HG03378 (cell line): ENCODE measurements at regions not wholly inside any gene's neighbourhood (a gene's known extent, or its start where the extent isn't known, plus 50 kb on each side); places are given as distances from the start of the nearest gene placed in this dataset.
"Not testable (repeated sequence)": the region's sequence is repeated elsewhere in the genome, so short reads cannot be mapped to it uniquely, and the experiment has no call there.

ENCODE experiments used
- ATAC-seq: cut with Tn5 transposase; IDR thresholded peaks from one replicate; pipeline ENCODE4 v1.9.1; 2021; ENCODE audit warnings: mild to moderate bottlenecking, moderate library complexity; ENCODE audit not compliant: unreplicated experiment

DNA sequence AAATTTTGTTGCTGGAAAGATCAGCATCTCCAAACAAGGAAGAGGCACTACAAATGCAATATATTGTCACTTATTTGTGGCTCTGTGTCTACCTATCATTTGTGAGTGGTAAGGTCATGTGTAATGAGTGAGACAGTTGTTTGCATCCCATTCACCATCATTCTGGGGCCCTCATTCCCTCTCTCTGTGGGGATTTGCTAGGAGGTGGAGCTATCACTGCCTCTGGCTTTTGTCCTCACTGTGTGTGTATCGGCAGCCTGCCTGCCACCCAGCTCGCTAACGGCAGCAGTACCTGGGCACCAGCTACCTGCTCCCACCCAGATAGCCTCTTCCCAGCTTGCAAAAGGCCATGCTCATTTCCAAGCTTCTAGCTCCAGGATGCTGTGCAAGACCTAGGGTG, 379.2 kb upstream of the ZFHX3 start:
- ATAC-seq: no peak

DNA sequence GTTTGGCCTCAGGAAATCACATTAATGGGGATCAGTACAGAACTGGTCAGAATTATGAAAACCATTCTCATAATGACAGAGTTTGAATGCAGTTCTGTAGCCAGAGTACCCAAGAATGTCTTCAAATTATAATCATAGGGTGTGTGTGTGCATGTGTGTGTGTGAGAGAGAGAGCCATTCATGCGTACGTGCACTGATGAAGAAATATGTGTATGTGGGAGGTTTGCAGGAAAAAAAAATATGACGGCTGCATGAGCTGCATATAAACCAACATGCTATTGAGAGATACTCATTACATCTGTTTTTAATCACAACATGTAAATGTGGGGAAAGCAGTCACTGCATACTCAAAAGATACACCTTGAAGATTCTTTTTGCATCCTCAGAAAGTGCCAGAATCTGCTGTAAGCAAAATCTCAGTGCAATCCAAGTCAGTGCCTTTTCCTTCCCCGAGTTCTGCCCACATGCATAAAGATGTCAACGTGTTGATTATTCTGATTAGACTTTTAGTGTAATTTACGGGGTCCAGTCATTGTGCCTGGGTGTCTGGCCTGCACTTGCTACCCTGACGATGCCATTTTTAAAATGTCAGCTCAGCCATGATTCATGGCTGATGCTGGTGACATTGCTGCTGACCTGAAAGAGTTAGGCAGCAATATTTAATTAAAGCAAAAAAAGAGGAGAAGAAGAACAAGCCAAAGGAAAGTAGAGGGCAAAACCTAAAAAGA, 378.7 kb upstream of the ZFHX3 start:
- ATAC-seq: no peak

DNA sequence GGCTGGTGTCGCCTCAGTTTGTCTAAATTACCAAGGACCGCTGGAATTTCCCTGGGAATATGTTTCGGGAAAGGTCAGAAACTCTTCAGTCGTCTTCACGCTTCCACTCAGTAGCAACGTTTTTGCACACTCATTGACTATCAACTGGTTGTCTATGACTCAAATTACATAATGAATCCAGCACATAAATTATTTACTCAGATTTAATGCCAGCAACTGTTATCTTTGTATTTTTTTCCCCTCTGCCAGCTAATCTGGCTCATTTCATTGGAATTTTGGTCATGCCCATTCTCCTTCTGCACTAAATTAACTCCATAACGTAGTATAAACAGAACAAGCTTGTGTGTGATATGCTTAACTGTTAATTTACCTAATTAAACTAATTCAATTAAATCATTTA, 372.7 kb upstream of the ZFHX3 start:
- ATAC-seq: no peak

DNA sequence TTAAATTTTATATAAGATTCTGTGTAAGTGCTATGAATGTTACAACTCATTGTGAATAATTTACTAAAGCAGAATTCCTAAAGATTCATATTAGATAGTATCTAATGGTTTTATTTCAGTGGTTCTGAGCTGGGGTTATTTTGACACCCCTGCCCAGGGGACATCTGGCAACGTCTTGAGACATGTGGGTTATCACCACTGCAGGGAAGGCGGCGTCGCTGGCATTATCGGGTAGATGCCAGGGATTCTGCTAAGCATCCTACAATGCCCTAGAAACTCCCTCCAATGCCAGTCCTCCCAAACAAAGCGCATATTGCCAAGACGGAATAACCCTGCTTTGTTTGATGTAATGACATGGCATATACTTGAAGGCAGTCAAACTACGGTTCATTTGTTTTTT, 372.3 kb upstream of the ZFHX3 start:
- no peak for ATAC-seq

DNA sequence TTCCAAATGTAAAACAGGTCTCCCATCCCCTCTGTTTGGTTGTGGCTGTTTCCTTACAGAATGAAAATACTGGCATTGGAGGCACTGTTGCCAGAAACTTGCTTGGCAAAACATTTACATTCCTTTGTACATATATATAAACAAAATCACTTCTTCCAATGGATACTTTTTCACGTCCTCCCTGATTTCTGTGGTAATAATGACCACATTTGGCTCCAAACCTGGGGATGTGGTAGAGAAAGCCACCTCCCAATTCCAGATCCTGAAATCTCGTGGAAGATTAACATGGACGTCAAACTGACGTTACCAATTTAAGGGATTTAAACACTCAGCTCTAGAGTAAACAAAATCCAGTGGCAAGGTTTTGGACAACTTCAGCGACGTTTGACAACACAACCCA, 370.8 kb upstream of the ZFHX3 start:
- no peak for ATAC-seq

DNA sequence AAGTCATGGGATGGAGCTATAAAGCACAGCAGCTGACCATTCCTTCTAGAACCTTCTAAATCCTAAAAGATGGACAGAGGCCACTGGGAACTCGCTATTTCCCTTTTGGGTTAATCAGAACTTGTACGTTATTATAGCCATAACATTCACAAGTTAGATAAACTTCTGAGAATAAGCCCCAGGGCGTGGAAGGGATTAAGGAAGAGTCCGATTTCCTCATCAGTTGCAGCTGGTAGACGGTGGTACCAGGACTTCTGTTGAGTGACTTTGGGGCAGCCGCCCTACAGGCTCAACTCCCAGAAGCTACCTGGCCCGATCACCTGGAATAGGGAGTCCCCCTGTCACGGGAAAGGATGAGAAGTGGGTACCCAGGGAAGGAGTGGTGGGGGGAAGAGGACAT, 370.1 kb upstream of the ZFHX3 start:
- no peak for ATAC-seq

DNA sequence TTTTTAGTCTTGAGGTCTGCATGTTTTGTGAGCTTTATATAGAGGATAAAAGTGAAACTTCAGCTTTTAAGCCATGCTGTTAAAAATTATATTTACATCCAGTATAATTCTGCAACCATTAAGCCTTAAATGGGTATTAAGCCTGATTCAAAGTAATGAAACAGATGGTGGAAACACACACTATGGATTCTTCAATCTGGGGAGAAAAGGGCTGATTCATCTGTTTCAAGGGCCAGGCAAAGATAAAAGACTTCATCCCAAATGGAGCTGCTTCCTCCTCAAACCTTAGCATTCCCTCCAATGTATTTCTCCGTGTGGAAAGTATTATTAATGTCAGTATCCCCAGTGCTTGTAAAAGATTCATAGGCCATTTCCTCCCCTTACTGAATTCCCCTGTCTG, 367.4 kb upstream of the ZFHX3 start:
- ATAC-seq: no peak

DNA sequence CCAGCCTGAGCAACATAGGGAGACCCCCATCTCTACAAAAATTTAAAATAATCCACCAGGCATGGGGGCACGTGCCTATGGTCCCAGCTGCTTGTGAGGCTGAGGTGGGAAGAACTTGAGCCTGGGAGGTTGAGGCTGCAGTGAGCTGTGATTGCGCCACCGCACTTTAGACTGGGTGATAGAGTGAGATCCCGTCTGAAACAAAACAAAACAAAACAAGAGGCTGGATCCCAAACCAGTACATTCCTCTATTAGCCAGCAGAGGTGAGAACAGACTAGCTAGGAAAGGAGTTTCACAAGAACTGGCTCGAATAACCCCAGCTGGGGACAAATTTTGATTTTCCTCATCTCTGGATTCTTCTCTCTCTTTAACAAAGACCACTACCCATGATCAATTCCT, 366.7 kb upstream of the ZFHX3 start:
- ATAC-seq: no peak

DNA sequence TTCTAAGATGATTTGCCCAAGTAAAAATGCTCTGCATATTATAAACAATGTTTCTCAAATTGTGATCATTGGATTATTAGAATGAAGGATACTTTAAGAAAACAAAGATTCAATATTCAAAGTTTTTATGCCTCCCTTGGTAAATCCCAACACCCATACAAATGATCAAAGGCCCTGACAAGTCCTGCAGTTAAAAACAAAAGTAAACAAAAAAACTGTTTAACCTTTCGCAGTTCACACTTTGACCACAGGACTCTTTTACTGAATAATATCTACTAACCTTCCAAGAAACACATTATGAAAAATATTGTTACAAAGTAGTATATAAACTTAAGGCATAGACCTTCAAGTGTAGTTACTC, 365.9 kb upstream of the ZFHX3 start:
- no peak for ATAC-seq

DNA sequence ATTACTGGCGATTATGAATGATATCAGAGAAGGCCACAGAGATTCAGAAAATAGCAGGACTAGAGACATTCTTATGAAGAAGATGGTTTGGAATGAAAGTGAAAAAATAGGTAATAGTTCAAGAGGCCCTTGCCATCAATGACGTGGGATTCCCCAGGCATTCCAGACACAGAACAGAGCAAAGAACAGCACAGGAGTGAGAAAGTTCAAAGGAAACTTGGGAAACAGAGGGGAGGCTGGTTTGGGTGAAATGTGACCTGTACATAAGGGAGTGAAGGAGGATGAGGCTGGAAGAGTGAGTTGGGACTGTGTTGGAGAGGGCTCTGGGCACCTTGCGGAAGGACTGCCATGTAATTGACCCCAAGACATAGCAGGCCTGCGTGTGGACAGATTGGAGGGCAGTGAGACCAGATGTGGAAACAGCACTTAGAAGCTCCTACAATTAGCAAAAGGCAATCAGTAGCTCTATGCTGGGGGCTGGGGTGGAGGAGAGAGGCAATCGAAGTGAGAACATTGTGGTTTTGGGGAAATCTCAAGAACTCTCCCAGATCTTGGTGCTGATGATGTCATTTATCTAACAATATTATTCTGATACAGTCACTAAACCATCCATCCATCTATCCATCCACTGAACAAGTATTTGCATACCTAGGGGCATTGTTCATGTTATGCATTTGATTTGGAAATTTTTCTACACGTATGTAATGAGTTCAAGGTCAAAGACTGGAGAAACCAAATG, 365.3 kb upstream of the ZFHX3 start:
- ATAC-seq: no peak

DNA sequence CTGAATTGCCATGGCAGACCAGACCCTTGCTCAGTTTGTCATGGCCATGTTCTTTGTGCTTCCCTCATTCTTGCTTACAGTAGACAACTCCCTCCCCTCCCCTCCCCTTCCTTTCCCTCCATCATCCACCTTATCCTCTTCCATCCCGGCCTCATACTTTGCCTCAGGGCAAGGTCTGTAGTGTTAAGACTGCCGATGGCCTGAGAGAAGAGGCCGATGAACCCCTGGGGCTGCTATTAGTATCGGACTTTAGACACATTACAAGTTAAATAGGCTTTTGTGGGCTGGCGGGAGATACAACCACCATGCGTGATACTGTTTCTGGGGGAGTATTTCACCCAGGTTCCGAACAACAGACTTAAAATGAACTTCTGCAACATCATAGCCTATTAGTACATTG, 364.5 kb upstream of the ZFHX3 start:
- ATAC-seq: no peak

DNA sequence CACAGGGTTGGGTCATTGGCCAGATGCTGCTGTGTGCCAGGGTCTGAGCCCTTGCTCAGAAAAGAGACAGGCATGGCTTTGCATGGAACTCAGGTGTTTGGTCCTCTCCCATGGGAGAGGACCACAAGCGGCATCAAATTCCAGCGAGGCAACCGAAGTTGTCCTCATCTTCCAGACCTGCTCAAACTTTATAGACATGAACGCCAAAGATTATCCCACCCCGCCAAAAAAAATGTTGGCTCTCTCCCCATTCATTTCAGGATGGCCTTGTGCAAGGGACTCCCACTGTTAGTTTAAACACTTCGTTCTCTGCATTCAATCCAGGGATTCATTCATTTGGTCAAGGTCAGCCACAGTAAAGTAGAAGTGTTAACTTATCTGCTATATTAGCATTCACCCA, 360.8 kb upstream of the ZFHX3 start:
- ATAC-seq: no peak

DNA sequence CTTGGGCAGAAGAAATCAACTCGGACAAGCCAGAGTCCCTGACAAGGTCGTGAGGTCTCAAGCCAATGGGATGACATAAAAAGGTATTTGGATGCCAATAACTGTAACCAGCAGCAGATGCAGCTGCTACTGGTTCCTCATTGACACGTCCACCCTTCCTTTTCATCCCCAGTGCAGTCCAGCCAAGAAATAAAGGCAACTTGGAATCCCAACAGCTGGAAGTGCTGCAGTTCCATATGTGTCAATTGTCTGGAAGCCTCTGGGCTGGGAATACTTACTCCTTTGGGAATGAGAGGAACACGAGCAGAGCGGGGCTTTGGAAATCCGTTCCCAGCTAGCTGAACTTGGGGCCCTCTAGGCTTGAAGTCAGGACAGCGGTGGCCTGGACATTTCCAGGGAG, 360.4 kb upstream of the ZFHX3 start:
- no peak for ATAC-seq

DNA sequence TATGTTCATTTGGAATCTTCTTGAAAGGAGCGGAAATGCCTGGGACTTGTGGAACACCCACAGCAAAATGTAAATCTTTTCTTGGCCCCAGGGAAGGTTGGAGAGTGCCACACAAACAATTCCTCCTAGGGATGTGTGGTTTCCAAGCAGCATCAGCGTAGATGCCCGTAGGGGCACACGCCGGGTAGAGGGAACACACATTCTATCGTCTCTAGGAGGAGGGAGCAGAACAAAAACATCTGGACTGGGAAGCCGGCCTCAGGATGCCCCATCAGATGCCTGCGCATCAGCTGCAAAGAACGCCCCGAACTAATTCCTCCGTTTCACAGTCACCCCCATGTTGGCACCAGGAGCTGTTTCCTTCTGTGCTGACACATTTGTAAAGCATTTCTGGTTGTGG, 357.9 kb upstream of the ZFHX3 start:
- ATAC-seq: no peak

DNA sequence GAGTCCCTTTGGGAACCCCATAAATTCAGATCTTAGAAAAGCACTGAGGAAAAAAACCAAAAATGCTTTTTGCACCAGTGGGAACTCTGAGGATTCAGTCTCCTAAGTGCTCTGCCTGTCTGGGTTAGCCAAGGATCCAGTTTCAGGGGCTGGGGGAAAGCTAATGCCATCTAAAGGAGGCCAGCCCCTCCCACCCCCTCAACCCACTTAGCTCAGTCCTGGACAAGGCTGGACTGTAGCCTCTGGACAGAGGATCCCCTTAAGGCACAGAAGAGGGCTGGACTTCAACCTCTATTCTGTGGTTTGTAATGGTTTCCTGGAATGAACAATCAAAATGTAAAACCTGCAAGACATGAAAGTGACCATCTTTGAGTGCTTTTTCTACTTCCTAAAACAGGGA, 356.1 kb upstream of the ZFHX3 start:
- ATAC-seq: no peak

DNA sequence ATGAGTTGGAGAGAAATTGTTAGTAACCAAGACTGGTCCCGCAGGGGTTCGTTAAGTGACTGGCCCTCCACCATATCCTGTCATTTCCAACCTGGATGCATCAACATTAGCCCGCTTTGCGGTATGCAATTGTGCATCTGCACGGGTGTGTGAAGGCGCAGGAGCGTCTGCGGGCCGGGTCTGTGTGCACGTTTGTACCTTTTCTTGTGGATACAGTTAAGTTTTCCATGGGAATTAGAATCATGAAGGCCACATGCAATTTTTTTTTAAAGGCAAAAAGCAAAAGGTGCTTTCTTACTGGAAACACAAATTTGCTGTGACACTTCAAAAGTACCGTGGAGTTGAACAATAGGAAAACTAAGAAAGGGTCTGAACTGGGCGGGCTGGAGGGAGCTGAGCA, 355.4 kb upstream of the ZFHX3 start:
- no peak for ATAC-seq

DNA sequence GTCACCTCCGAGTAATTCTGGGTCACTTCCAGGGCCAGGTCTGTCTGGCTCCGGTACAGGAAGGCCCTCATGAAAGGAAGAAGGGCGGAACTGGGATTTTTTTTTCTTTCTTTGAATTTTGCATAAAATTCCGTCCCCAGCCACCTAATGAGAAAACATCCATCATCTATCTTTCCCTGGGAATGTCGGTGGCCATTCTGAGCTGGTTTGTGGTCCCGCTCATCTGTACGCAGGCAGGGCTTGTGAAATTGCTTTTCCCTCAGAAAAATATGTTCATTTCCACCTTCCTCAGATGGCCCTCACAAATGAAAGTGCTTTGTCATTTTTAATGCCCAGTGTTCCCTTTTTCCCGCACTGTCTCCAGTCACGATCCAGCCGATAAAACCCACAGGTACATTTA, 353.0 kb upstream of the ZFHX3 start:
- ATAC-seq: no peak

DNA sequence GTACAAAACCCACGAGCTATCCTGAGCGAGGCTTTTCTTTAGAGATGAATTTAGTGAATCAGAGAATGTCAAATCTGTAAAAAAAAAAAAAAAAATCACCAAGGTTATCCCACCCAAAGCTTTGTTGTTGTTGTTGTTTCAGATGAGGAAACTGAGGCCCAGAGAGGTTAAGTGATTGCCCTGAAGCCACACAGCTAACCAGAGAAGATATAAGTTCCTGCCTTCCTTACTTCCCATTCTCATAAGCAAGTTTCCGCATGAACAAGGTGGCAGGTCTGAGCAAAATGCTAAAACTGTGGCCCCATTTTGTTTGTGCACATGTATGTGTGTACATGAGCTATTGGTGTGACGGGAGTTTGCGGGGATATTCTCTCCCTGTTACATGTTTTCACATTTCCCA, 352.1 kb upstream of the ZFHX3 start:
- ATAC-seq: no peak

DNA sequence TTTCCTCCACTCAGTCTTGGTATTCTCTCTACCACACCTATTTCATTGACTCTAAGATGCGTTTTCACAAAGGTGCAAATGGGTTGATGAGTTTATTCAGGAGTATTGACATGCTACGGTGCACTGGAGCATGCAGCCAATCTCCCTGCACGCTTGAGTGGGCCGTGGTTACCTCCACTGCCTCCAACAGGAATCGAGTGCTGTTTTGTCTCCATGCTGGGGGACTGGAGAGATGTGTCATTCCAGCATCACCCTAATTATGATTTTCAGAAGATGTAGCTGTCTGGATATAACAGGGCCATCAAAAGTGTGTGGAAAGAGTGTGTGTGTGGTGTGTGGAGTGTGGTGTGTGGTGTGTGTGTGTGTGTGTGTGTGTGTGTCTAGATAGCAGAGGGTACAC, 351.6 kb upstream of the ZFHX3 start:
- no peak for ATAC-seq

DNA sequence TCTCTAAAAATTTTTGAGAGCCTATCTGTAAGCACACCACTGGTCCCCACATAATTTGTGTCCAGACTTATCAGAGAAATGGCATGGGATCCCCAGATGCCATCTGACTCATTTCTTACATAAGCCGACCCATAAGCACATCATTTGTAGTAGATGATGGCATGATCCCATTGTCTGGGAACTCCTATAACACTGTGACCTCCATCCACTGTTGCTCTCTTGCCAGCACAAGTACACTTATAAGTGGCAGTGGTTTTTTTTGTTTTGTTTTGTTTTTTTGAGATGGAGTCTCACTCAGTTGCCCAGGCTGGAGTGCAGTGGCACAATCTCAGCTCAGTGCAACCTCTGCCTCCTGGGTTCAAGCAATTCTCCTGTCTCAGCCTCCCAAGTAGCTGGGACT, 350.7 kb upstream of the ZFHX3 start:
- not testable (repeated sequence) for ATAC-seq

DNA sequence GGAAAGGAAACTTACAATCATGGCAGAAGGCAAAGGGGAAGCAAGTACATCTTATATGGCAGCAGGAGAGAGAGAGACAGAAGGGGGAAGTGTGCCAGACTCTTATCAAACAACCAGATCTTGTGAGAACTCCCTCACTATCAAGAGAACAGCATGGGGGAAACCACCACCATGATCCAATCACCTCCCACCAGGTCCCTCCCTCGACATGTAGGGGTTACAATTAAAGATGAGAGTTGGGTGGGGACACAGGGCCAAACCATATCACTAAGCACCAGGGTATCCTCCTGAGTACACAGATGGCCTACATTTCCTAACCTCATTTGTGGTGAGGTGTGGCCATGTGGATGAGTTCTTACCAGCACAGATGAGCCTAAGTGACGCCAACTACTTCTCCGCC, 348.6 kb upstream of the ZFHX3 start:
- no peak for ATAC-seq

DNA sequence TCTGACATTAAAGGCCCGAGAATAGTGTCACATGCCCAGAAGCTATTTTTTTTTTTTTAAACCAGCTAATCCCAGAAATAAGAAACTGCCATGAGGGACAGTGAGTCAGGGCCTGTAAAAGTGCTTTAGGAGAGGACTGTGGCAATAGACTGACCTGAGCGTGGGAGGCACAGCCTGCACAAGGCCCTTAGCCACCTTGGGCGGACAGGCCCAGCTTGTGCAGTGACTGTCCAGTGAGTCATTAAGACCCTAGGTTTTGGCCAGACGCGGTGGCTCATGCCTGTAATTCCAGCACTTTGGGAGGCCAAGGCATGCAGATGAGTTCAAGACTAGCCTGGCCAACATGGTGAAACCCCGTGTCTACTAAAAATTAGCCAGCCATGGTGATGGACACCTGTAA, 343.0 kb upstream of the ZFHX3 start:
- ATAC-seq: no peak

DNA sequence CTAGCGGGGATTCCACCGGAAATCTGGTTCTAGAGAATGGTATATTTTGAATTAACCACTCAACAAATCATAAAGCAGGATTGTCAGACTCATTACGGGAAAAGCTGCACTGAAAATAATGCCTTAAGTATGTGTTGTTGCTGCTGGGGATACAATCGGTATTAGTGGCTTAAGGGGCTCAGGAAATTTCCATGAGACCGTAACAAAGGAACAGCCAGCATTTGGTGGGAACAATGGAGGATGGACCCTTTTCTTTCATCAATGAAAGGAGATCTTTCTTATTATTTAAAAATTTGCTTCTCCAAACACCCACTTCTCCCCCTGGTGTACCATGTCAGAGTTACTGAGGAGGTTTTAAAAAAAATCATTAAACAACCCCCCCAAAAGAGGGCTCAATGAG, 342.6 kb upstream of the ZFHX3 start:
- ATAC-seq: no peak
